Loucy (cell line): ENCODE measurements at regions not wholly inside any gene's neighbourhood (a gene's known extent, or its start where the extent isn't known, plus 50 kb on each side); places are given as distances from the start of the nearest gene placed in this dataset.
"Not testable (repeated sequence)": the region's sequence is repeated elsewhere in the genome, so short reads cannot be mapped to it uniquely, and the experiment has no call there.

Experiments
- EZH2phosphoT487 ChIP-seq: fragments of 200-600 bp; IDR thresholded peaks from 2 replicates; pipeline ENCODE4 v1.6.1; 2018; ENCODE audit warnings: antibody characterized with exemption, mild to moderate bottlenecking, moderate library complexity, borderline replicate concordance
- TF ChIP-seq, protein P1 (sequence below): fragments of 200-600 bp; sonication (generic); conservative IDR thresholded peaks from 2 replicates; pipeline ENCODE4 v1.5.1; 2014; ENCODE audit warnings: mild to moderate bottlenecking, antibody characterized with exemption, low read length

- TF ChIP-seq, protein P1, sequence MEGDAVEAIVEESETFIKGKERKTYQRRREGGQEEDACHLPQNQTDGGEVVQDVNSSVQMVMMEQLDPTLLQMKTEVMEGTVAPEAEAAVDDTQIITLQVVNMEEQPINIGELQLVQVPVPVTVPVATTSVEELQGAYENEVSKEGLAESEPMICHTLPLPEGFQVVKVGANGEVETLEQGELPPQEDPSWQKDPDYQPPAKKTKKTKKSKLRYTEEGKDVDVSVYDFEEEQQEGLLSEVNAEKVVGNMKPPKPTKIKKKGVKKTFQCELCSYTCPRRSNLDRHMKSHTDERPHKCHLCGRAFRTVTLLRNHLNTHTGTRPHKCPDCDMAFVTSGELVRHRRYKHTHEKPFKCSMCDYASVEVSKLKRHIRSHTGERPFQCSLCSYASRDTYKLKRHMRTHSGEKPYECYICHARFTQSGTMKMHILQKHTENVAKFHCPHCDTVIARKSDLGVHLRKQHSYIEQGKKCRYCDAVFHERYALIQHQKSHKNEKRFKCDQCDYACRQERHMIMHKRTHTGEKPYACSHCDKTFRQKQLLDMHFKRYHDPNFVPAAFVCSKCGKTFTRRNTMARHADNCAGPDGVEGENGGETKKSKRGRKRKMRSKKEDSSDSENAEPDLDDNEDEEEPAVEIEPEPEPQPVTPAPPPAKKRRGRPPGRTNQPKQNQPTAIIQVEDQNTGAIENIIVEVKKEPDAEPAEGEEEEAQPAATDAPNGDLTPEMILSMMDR, result not testable (repeated sequence)
- TF ChIP-seq EZH2phosphoT487, result not testable (repeated sequence)
Measured at GRCh38 chr22:12608454-12608853, 2919.5 kb upstream of the OR11H1 start.
